Breast epithelium (tissue), 3 donors: ENCODE measurements at regions not wholly inside any gene's neighbourhood (a gene's known extent, or its start where the extent isn't known, plus 50 kb on each side); places are given as distances from the start of the nearest gene placed in this dataset.

ENCODE experiments used
- POLR2A ChIP-seq: fragments of 450-650 bp; IDR thresholded peaks from one replicate; pipeline ENCODE4 v1.6.1; 2016; ENCODE audit warnings: antibody characterized with exemption, mild to moderate bottlenecking, moderate library complexity
- POLR2AphosphoS5 ChIP-seq, 3 donors: sonication (generic); formaldehyde crosslinking; IDR thresholded peaks; one replicate each; pipeline ENCODE4 v1.6.1; 2017; ENCODE audit warnings: antibody characterized with exemption in 3 of 3
- TF ChIP-seq, protein P1 (sequence below), 3 donors: fragments of 450-650 bp; IDR thresholded peaks; one replicate each; pipeline ENCODE4 v1.5.1; 2016 to 2017; ENCODE audit warnings: antibody characterized with exemption in 3 of 3, mild to moderate bottlenecking in 3 of 3, moderate library complexity in 3 of 3

DNA sequence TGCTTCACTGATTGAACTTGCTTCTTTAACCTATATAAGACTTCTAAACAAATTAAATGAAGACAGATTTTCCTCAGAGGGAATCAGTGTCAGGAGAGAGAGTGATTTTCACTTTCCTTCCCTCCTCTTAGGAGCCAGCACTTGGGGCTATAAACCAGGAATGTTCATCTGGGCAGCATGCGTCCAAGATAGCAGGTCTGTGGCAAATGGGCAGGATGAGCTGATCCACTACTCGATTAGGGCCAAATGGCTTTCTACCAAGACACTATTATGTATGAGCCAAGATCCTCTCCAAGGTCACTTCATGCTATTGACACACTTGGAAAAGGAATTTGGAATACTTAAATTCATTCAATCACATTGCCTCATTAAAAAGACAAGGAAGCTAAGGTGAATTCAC is 203.9 kb upstream of the GRID2 start:
- TF ChIP-seq, protein P1, sequence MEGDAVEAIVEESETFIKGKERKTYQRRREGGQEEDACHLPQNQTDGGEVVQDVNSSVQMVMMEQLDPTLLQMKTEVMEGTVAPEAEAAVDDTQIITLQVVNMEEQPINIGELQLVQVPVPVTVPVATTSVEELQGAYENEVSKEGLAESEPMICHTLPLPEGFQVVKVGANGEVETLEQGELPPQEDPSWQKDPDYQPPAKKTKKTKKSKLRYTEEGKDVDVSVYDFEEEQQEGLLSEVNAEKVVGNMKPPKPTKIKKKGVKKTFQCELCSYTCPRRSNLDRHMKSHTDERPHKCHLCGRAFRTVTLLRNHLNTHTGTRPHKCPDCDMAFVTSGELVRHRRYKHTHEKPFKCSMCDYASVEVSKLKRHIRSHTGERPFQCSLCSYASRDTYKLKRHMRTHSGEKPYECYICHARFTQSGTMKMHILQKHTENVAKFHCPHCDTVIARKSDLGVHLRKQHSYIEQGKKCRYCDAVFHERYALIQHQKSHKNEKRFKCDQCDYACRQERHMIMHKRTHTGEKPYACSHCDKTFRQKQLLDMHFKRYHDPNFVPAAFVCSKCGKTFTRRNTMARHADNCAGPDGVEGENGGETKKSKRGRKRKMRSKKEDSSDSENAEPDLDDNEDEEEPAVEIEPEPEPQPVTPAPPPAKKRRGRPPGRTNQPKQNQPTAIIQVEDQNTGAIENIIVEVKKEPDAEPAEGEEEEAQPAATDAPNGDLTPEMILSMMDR (IDR thresholded peaks at IDR 0.05), result no peak
- TF ChIP-seq POLR2A (no peak), POLR2AphosphoS5 (IDR thresholded peaks at IDR 0.05) (no peak)
